Bone marrow (tissue), 2 donors: ENCODE measurements at regions not wholly inside any gene's neighbourhood (a gene's known extent, or its start where the extent isn't known, plus 50 kb on each side); places are given as distances from the start of the nearest gene placed in this dataset.

Source experiments
- DNase-seq, 2 donors: peaks; one replicate each; lab custom pipeline; 2025; lab: John Stamatoyannopoulos, UW

- DNase-seq = no peak
These were observed 1851.5 kb upstream of the NUDT12 start for GRCh38 chr5:105414067-105414466.

- DNase-seq = no peak
These were observed 1850.9 kb upstream of the NUDT12 start for GRCh38 chr5:105413406-105413990.

- no peak for DNase-seq
These were observed 1847.1 kb upstream of the NUDT12 start for GRCh38 chr5:105409695-105410094.

- DNase-seq = no peak
These were observed 1844.6 kb upstream of the NUDT12 start for GRCh38 chr5:105407200-105407599.

GRCh38 chr5:105397749-105398148 is 1835.2 kb upstream of the NUDT12 start:
- DNase-seq = no peak

- no peak for DNase-seq
These were observed 1830.1 kb upstream of the NUDT12 start for GRCh38 chr5:105392710-105393149.

- no peak for DNase-seq
These were observed 1829.6 kb upstream of the NUDT12 start for GRCh38 chr5:105392122-105392709.

- DNase-seq = no peak
These were observed 1817.5 kb upstream of the NUDT12 start for GRCh38 chr5:105380126-105380525.

- no peak for DNase-seq
These were observed 1808.6 kb upstream of the NUDT12 start for GRCh38 chr5:105371169-105371568.

- DNase-seq = no peak
These were observed 1788.0 kb upstream of the NUDT12 start for GRCh38 chr5:105350486-105351140.

GRCh38 chr5:105331558-105331957 is 1769.0 kb upstream of the NUDT12 start:
- DNase-seq = no peak

- no peak for DNase-seq
These were observed 1767.6 kb upstream of the NUDT12 start for GRCh38 chr5:105330185-105330584.

GRCh38 chr5:105304859-105305258 is 1742.3 kb upstream of the NUDT12 start:
- DNase-seq = no peak

- no peak for DNase-seq
These were observed 1726.4 kb upstream of the NUDT12 start for GRCh38 chr5:105288946-105289345.

GRCh38 chr5:105283134-105283533 is 1720.5 kb upstream of the NUDT12 start:
- no peak for DNase-seq

GRCh38 chr5:105274079-105274478 is 1711.5 kb upstream of the NUDT12 start:
- no peak for DNase-seq

GRCh38 chr5:105263515-105263914 is 1700.9 kb upstream of the NUDT12 start:
- DNase-seq = no peak

- DNase-seq = no peak
These were observed 1697.1 kb upstream of the NUDT12 start for GRCh38 chr5:105259581-105260217.

GRCh38 chr5:105238561-105238960 is 1676.0 kb upstream of the NUDT12 start:
- no peak for DNase-seq

- no peak for DNase-seq
These were observed 1668.0 kb upstream of the NUDT12 start for GRCh38 chr5:105230516-105231157.

GRCh38 chr5:105218018-105218417 is 1655.4 kb upstream of the NUDT12 start:
- no peak for DNase-seq

- DNase-seq = no peak
These were observed 1650.5 kb upstream of the NUDT12 start for GRCh38 chr5:105213078-105213477.

- no peak for DNase-seq
These were observed 1644.5 kb upstream of the NUDT12 start for GRCh38 chr5:105207066-105207465.
